ENCODE measurements at regions not wholly inside any gene's neighbourhood (a gene's known extent, or its start where the extent isn't known, plus 50 kb on each side); places are given as distances from the start of the nearest gene placed in this dataset.
A peak's percentile ranks its signal among the peaks of the same experiment; 100 is the strongest.
"Not testable (repeated sequence)": the region's sequence is repeated elsewhere in the genome, so short reads cannot be mapped to it uniquely, and the experiment has no call there.

DNA sequence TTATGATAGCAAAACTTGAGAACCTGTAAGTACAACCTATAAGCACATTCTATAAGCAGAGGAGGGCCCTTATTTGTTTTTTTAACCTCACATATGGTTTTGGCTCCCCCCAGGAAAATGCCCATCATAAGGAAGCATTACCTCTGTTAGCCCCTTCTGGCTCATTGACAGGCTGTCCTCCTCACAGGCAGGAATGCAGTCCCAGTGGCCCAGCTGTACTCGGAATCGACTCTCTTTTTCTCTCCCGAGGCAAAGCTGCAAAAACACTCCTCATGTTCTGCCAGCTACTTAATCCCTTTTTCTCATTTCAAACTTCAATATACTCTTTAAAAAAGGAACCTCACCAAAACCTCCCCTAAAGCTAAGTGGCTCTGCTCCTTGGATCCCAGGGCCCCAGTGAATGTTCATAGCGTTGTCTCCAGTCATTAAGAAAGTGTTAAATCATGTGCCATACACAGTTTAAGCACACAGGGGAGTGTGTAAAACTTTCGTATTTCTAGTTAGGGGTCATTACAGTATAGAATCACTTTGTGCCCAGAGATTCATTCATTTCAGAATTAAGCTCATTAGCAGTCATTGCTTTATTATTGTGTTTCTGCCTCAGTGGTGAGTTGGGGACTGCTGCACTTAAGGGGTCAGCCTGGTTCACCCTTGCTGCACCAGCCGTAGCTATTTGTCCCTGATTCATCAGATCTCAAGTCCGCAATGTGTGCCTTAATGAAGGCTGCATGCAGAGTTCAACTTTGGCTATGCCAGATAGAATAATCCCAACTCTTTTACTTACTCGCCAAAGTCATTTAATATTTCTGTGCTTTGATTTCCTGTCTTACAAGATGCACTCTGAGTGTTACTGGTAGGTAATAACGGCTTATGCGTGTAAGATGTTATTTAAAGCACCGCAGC lies 57.6 kb downstream of the JRKL start:
- no peak for DNase-seq

DNA sequence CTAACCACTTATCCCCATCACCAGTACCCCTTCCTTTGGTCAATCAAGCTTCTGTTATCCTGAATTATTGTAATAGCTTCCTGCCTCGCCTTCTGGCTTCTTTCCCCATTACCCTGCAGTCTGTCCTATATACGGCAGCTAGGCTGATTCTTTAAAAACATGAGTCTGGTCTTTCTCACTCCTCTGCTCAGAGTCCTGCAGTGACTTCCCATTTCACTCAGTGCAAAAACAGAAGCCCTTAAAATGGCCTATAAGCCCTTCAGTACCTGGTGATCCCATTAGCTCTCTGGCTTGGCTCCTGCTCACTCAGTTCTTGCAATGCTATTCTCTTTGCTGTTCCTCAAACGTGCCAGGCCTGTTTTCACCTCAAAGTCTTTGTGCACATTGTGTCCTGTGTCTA lies 58.4 kb downstream of the JRKL start:
- no peak for DNase-seq

DNA sequence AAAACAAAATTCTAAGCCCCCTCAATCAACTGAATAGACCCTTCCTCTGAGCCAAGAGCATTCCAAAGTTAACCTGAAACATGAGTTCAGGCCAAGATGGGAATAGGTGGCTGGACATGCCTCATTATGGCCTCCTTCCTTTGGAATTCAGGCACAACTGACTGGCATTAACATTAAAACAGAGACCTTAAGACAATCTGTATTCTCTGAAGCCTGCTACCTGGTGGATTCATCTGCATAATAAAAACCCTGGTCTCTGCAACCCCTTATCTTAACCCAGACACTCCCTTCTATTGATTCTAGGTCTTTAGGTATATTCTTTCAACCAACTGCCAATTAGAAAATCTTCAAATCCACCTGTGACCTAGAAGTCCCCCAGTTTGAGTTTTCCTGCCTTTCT lies 66.3 kb downstream of the JRKL start:
- no peak for DNase-seq

GRCh38 chr11:96459751-96460150 lies 69.9 kb downstream of the JRKL start:
- DNase-seq = no peak

- no peak for DNase-seq
Measured at GRCh38 chr11:96461871-96462270, 72.1 kb downstream of the JRKL start.

DNA sequence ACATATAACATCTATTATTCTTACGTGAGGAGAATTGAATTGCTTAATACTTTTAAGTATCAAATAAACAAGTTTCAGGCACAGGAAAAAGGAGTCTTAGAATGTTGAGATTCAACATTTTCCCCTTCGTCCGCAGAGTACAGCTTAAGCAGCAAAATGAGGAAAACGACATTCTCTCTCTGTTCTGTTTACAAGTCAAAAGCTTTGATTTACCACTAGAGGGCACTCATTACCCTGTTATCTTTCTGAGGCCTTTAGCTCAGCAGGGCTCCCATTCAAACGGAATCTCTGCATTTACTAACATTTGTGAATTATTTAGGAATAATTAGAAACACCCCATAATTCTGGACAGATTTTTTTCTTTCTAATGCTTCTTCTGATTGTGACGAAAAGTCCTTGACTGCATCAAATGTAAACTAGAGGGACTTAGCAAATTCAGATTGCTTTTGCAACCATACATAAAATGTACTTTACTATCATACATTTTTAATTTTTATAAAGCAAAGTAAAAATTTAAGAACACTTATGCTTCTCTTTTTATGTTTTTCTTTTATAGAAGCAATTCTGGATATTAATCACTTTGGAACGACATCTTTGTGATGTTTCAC lies 75.0 kb downstream of the JRKL start:
- DNase-seq = peak; percentile 61

DNA sequence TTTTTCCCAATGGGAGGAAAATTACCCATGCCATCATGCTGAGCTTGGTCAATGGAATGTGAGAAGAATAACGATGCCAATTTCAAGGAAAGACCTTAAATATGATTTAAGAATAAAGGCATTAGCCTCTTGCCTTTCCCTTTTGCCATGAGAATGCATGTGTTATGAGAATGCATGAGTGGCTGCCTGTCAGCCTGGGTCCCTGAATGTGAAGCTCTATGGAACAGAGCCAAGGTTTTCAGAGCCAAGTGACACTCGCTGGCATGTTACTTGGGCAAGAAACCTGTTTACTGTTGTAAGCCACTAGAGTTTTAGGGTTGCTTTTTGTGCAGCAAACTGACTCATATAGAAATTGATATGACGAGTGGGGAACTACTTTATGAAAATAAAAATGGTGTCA lies 75.7 kb downstream of the JRKL start:
- no peak for DNase-seq

DNA sequence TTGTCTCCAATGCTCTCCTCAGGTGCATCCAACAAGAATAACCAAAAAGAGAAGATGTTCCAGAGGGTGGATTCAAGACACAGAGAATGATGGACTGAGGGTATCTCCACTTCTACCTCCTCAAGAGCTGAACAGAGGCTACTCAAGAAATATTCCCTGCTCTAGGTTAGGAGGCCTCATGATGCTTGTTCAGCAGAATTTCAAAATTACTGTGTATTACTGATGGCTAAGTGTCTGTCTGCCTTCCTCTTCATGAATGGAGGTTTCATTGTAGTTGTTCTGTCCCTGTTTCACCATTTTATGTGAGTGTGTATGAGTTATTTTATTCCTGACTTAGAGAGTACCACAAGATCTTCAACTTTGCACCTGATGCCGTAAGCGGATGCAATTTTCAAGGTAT lies 76.8 kb downstream of the JRKL start:
- no peak for DNase-seq

- no peak for DNase-seq
Measured at GRCh38 chr11:96469776-96470175, 80.0 kb downstream of the JRKL start.

GRCh38 chr11:96470521-96470920 lies 80.7 kb downstream of the JRKL start:
- DNase-seq = no peak

DNA sequence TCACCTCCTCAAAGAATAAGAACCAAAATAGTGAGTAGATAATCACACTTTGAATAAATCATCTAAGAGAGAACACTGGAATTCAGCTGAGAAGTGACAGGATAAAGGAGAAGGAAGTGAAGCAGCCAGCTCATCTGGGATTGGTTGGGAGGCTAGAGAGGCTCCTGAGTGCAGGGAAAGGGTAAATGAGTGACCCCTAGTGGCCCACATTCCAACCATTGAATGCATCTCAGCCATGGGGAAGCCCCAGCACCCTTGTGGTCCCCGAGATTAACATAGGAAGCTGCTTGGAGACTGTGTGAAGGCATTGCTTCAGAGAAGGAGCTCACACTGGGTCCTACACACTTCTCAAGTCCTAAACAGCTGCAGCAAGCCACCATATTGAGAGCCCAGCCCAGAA lies 82.3 kb downstream of the JRKL start:
- no peak for DNase-seq

GRCh38 chr11:96474263-96474662 lies 84.5 kb downstream of the JRKL start:
- DNase-seq = no peak

- no peak for DNase-seq
Measured at GRCh38 chr11:96481204-96481603, 91.4 kb downstream of the JRKL start.

DNA sequence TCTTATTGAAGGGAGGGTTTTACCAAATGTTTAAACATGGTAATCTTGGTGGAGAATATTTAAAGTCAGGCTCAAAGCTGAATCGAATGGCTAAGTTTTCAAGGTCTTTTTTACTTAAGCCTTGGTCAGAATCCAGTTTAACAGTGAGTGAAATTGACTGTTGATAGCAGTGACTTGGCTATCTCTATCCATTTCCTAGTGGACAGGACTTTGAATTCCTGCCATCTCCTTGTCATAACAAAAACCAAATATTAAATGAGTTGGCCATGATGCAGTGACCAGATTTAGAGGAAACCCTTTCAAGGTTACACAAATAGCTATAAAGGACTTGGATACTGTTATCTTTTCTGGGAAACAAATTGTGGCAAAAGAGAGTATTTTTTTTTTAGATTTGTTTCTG lies 92.0 kb downstream of the JRKL start:
- DNase-seq = no peak

DNA sequence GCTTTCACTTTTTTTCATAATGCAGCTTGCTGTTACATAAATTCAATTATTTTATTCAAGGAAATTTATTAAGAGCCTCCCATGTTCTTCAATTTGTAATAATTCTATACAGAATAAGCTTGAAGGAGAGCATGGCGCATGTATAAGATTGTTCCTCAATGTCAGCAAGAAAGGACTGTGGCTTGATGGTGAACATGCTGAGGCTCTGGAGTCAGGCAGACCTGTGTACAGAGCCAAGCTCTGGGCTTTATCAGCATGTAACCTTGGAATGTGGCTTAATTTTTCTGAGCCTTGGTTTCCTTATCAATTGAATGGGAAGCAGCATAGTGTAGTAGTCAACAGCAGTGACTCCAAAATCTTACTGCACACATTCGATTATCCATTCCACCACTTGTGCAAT lies 92.4 kb downstream of the JRKL start:
- DNase-seq = no peak

DNA sequence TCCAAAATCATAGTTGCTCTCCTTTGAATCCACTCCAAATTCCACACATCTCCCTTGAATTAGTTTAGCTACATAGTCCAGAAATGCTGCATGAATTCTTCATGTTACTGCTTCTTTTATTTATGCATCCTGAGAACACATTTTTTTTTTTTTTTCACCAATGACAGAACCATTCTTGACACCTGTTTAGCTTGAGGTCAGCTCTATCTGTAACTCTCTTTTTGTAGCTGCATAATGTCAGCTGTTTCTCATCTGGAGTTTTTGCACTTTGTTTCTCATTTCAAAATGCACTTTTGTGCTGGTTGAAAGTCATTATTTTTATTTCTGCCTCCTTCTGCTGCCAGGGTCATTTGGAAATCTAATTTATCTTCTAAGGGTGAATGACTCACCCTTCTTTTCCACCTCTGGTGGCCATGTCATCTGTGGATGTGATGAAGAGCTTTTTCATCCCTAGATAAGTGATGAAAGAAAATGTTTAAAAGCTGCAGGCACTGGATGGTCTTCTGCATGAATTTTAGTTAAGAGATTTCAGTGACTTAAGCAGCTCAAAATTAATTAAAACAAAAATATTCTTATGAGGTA lies 93.7 kb downstream of the JRKL start:
- DNase-seq = no peak

DNA sequence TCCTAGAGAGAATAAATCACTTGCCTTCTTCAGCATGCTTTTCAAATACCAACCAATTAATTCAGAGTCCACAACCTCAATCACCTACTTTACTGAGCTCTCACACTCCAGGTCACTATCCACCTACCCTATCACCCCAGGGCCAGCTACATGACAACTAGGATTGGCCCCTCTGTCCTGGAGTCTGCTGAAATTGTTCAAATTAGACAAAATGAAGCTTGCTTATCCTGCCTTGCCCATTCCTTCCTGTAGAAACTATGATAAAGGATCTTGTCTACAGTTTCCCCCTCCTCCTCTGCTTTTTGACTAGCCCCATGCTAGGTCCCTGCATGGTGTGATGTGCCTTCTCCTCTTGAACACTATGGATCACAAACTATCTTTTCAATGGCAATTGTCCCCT lies 94.5 kb downstream of the JRKL start:
- DNase-seq = no peak

- no peak for DNase-seq
Measured at GRCh38 chr11:96486890-96487611, 97.2 kb downstream of the JRKL start.

GRCh38 chr11:96488911-96489310 lies 99.1 kb downstream of the JRKL start:
- not testable (repeated sequence) for DNase-seq

GRCh38 chr11:96500440-96500839 lies 110.6 kb downstream of the JRKL start:
- no peak for DNase-seq

- no peak for DNase-seq
Measured at GRCh38 chr11:96506041-96506440, 116.2 kb downstream of the JRKL start.

DNA sequence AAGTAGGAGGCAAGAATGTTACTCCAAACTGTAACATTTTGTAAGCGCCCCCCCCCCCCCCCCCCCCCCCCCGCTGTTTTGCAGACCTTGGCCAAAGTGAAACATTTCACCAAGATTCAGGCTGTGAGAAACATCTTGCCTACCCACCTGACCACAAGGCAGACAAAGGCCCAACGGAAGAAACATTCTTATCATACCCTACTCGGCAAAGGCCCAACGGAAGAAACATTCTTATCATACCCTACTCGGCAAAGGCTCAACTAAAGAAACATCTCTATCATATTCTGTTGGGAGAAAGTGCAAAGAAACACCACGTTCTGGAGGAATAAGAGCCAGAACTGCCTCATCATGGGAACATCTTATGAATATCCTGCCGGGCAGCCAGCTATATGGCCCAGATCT lies 117.1 kb downstream of the JRKL start:
- DNase-seq = no peak

GRCh38 chr11:96508861-96509260 lies 119.0 kb downstream of the JRKL start:
- DNase-seq = no peak

- no peak for DNase-seq
Measured at GRCh38 chr11:96520939-96521338, 131.1 kb downstream of the JRKL start.
